Ovary (tissue), 7 donors: ENCODE measurements at regions not wholly inside any gene's neighbourhood (a gene's known extent, or its start where the extent isn't known, plus 50 kb on each side); places are given as distances from the start of the nearest gene placed in this dataset.
A peak's percentile ranks its signal among the peaks of the same experiment; 100 is the strongest.

ENCODE experiments used
- DNase-seq, 5 donors: peaks; one replicate each; pipeline ENCODE4 v3.0.0-alpha.2; 2019 to 2020
- H3K27ac ChIP-seq, 2 donors: fragments of 200-600 bp; one replicate each; pipeline versions ENCODE4 v1.5.1 to v1.8.0; 2019 to 2022
- H3K27me3 ChIP-seq: fragments of 200-600 bp; one replicate; pipeline ENCODE4 v1.8.0; 2022
- H3K36me3 ChIP-seq: fragments of 200-600 bp; sonication (generic); one replicate; pipeline ENCODE4 v1.5.1; 2019
- H3K4me1 ChIP-seq: one replicate; pipeline ENCODE4 v1.8.1; 2013; ENCODE audit warnings: mild to moderate bottlenecking, moderate library complexity; ENCODE audit not compliant: insufficient read depth
- H3K4me3 ChIP-seq: fragments of 200-600 bp; sonication (generic); one replicate; pipeline ENCODE4 v1.5.1; 2017
- H3K9me3 ChIP-seq, 2 donors: fragments of 200-600 bp in 1 of 2; sonication (generic) in 1 of 2; one replicate each; pipeline versions ENCODE4 v1.5.1 to v1.8.1; 2013 to 2019; ENCODE audit warnings: mild to moderate bottlenecking in 1 of 2, moderate library complexity in 1 of 2
- CTCF ChIP-seq, 3 donors: fragments of 450-650 bp in 2 of 3; fragments of 200-600 bp in 1 of 3; IDR thresholded peaks; one replicate each; pipeline versions ENCODE4 v1.5.1 to v1.8.0; 2016 to 2022; ENCODE audit warnings: antibody characterized with exemption in 3 of 3, mild to moderate bottlenecking in 1 of 3
- EP300 ChIP-seq: sonication (generic); formaldehyde crosslinking; IDR thresholded peaks from one replicate; pipeline ENCODE4 v1.6.1; 2017; ENCODE audit warnings: antibody characterized with exemption
- POLR2A ChIP-seq: fragments of 450-650 bp; IDR thresholded peaks from one replicate; pipeline ENCODE4 v1.6.1; 2017; ENCODE audit warnings: antibody characterized with exemption, mild to moderate bottlenecking, moderate library complexity
- WGBS, 3 donors: extraction: QIAGEN DNeasy Blood & Tissue Kit in 1 of 3; methylation state at CpG; one replicate each; pipeline versions ENCODE4 v1.1.5 to v1.1.7; 2013 to 2017; 5-methylcytosine and 5-hydroxymethylcytosine counted together
- intact Hi-C, 4 donors: fragments of 100-400 bp; cut with DNase I; formaldehyde crosslinking; loops; one replicate each; pipeline versions ENCODE4 v1.11.0 to v1.15.1; 2022 to 2023
- donor health status: DM: no; HTN: no; CAD: no; lungs with moderate emphysema.
- donor health status: DM: no; HTN: no; CAD: no.
- donor health status: Bipolar disorder and iron deficiency.
- donor health status: DM: no; HTN: no; CAD: no.
- donor health status: DM: yes; HTN: yes; CAD: no.

- WGBS, 3 donors = 81 to 86% (median 83%) methylated on average over 4 of the region's 4 CpGs
- DNase-seq = peak in 4 of 5 donors; percentile 13 to 30 (median 23)
- Histone ChIP-seq H3K27me3 (no peaks in the 10 kb centered on the region), H3K4me3 (no peak overlapping the region), H3K9me3 (no peaks in the 10 kb centered on the region), H3K27ac (no peak overlapping the region), H3K36me3 (no peaks in the 10 kb centered on the region), H3K4me1 (no peaks in the 10 kb centered on the region)
- intact Hi-C loops = loop anchor here (5.0 to 10.0 kb wide), 5 partner anchors 100 to 410 kb away; no protein-coding TSS in a partner anchor
- TF ChIP-seq EP300 = no peak
- no peak for TF ChIP-seq CTCF (IDR thresholded peaks at IDR 0.05)
- TF ChIP-seq POLR2A = no peak
Observed at GRCh38 chr4:128454881-128455280, 167.3 kb upstream of the PGRMC2 start.

DNA sequence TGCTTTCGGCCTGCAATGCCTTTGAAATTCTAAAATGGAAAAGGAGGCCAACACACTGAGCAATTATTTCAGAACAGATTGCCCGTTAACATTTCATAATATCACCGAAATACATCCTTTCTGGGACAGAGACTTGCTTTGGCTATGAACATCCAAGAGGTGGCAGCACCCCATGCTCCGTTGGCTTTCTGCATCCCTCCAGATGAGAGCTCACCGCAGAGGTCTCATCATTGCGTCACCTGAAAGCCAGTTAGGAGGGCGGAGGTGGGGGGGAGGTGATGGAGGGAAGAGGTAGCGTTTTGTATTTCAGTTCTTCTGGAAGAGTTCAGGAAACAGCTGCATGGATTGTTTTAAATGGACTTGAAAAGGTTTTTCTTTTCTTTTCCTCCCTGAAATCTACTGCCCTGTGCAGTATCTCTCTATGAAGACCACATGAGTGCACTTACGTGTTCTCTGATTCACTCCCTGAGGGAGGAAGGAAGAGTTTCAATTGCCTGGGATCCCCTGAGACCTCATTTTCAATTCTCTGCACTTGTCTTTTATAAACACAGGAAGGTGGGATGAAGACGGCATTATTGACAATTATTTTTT is 166.8 kb upstream of the PGRMC2 start:
- H3K4me3 ChIP-seq = no peak overlapping the region
- H3K4me1 ChIP-seq = no peaks in the 10 kb centered on the region
- WGBS, 3 donors = 11 to 12% (median 11%) methylated on average over 10 of the region's 10 CpGs
- no peaks in the 10 kb centered on the region for H3K36me3 ChIP-seq
- TF ChIP-seq POLR2A (no peak), CTCF (IDR thresholded peaks at IDR 0.05) (peak; percentile 56 to 83 (median 80)), EP300 (no peak)
- intact Hi-C loops = loop anchor here (10.0 kb wide), 4 partner anchors 100 to 410 kb away; no protein-coding TSS in a partner anchor
- H3K9me3 ChIP-seq = no peaks in the 10 kb centered on the region
- H3K27ac ChIP-seq = no peak overlapping the region
- no peaks in the 10 kb centered on the region for H3K27me3 ChIP-seq
- DNase-seq = peak; percentile 83 to 93 (median 84)

DNA sequence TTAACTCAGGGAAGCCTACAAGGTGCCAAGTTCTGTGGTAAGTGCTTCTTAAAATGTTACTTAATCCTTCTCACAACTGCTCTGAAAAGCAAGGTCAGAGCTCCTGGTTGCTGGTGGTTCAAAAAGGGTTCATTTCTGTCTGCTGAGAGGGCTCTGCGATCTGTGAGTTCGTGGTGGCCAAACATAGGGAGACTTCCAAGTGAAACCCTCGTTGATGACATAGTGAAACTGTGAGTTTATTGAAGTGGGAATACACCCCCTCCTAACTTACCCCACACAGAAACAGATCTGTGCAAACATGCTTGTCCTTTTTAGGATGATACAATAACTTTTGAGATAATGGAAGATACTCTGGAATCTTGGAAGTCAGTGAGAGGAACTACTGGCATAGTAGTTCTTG is 164.8 kb upstream of the PGRMC2 start:
- Histone ChIP-seq H3K4me3 (no peak overlapping the region), H3K9me3 (no peaks in the 10 kb centered on the region), H3K36me3 (no peaks in the 10 kb centered on the region), H3K27ac (no peak overlapping the region), H3K27me3 (no peaks in the 10 kb centered on the region), H3K4me1 (no peaks in the 10 kb centered on the region)
- intact Hi-C loops = loop anchor here (10.0 kb wide), 4 partner anchors 102 to 412 kb away; no protein-coding TSS in a partner anchor
- TF ChIP-seq POLR2A (no peak), CTCF (IDR thresholded peaks at IDR 0.05) (no peak), EP300 (no peak)
- no peak for DNase-seq
- 33 to 45% (median 37%) methylated on average over 3 of the region's 3 CpGs for WGBS, 3 donors

GRCh38 chr4:128451270-128451905 is 163.8 kb upstream of the PGRMC2 start:
- intact Hi-C loops = loop anchor here (10.0 kb wide), 4 partner anchors 103 to 413 kb away; no protein-coding TSS in a partner anchor

More at GRCh38 chr4:128451270-128451905, 163.8 kb upstream of the PGRMC2 start:
- H3K36me3 ChIP-seq = no peaks in the 10 kb centered on the region
- H3K4me3 ChIP-seq = no peak overlapping the region
- 88 to 94% (median 93%) methylated on average over 7 of the region's 7 CpGs for WGBS, 3 donors
- DNase-seq = no peak
- no peaks in the 10 kb centered on the region for H3K9me3 ChIP-seq
- no peaks in the 10 kb centered on the region for H3K27me3 ChIP-seq
- no peak for TF ChIP-seq EP300
- TF ChIP-seq CTCF (IDR thresholded peaks at IDR 0.05) = no peak
- no peak for TF ChIP-seq POLR2A
- H3K27ac ChIP-seq = no peak overlapping the region
- H3K4me1 ChIP-seq = no peaks in the 10 kb centered on the region
